SK-N-SH (cell line): ENCODE measurements at regions not wholly inside any gene's neighbourhood (a gene's known extent, or its start where the extent isn't known, plus 50 kb on each side); places are given as distances from the start of the nearest gene placed in this dataset.

Experiments used
- CTCF ChIA-PET: fragments of 300-600, 350-600 bp; formaldehyde crosslinking; extraction: SDS; loops from one replicate; lab custom pipeline; 2021; lab: Yijun Ruan, JAX
- POLR2A ChIA-PET: fragments of 350-600 bp; sonication (Branson Sonifier 250); formaldehyde crosslinking; extraction: SDS; loops from one replicate; lab custom pipeline; 2020; ENCODE audit warnings: antibody characterized with exemption, inconsistent platforms; lab: Yijun Ruan, JAX
- DNase-seq: peaks from one replicate; pipeline ENCODE4 v3.0.0; 2012
- H2AFZ ChIP-seq: fragments of 200-600 bp; sonication (generic); 2 replicates; pipeline ENCODE4 v1.8.1; 2016; ENCODE audit warnings: antibody characterized with exemption, mild to moderate bottlenecking, low read depth
- H3F3A ChIP-seq: fragments of 200-600 bp; sonication (generic); replicated peaks from 2 replicates; pipeline ENCODE3; 2016; ENCODE audit warnings: antibody characterized with exemption, mild to moderate bottlenecking; ENCODE audit not compliant: insufficient read depth
- H3K27ac ChIP-seq, 2 experiments: fragments of 200-500 bp in 1 of 2; fragments of 200-600 bp in 1 of 2; sonication (Bioruptor generic) in 1 of 2; sonication (generic), shearing (Covaris generic) in 1 of 2; 2 replicates each; pipeline versions ENCODE4 v1.5.1 to v1.6.1; 2014 to 2016; ENCODE audit warnings: low read depth in 2 of 2, inconsistent platforms in 1 of 2, low read length in 1 of 2, mild to moderate bottlenecking in 1 of 2, mixed read lengths in 1 of 2
- H3K27me3 ChIP-seq: fragments of 200-600 bp; sonication (generic), shearing (Covaris generic); 2 replicates; pipeline ENCODE4 v1.6.1; 2016; ENCODE audit warnings: mixed run types; ENCODE audit not compliant: insufficient read depth
- H3K36me3 ChIP-seq, 2 experiments: fragments of 200-500 bp in 1 of 2; fragments of 200-600 bp in 1 of 2; sonication (Bioruptor generic) in 1 of 2; sonication (generic) in 1 of 2; replicated peaks in 1 of 2; 2 replicates each; pipeline versions ENCODE3 to v1.5.1; 2014 to 2016; ENCODE audit warnings: low read length in 1 of 2, mild to moderate bottlenecking in 1 of 2; ENCODE audit not compliant: insufficient read depth in 2 of 2, control insufficient read depth in 1 of 2
- H3K4me1 ChIP-seq, 2 experiments: fragments of 200-500 bp in 1 of 2; fragments of 200-600 bp in 1 of 2; sonication (Bioruptor generic) in 1 of 2; sonication (generic), shearing (Covaris generic) in 1 of 2; 2 replicates each; pipeline versions ENCODE4 v1.5.1 to v1.6.1; 2014 to 2016; ENCODE audit warnings: low read depth in 1 of 2, low read length in 1 of 2, mixed run types in 1 of 2; ENCODE audit not compliant: insufficient read depth in 2 of 2, control insufficient read depth in 1 of 2
- H3K4me2 ChIP-seq: fragments of 200-600 bp; sonication (generic), shearing (Covaris generic); 2 replicates; pipeline ENCODE4 v1.6.1; 2017; ENCODE audit warnings: mixed run types
- H3K4me3 ChIP-seq, 2 experiments: fragments of 200-500 bp in 1 of 2; fragments of 200-600 bp in 1 of 2; sonication (Bioruptor generic) in 1 of 2; sonication (generic), shearing (Covaris generic) in 1 of 2; 2 replicates each; pipeline versions ENCODE4 v1.5.1 to v1.8.1; 2014 to 2016; ENCODE audit warnings: low read depth in 2 of 2, inconsistent platforms in 1 of 2, low read length in 1 of 2, mild to moderate bottlenecking in 1 of 2, mixed read lengths in 1 of 2, moderate library complexity in 1 of 2
- H3K79me2 ChIP-seq: fragments of 200-600 bp; sonication (generic); 2 replicates; pipeline ENCODE4 v1.8.1; 2017; ENCODE audit warnings: mild to moderate bottlenecking; ENCODE audit not compliant: insufficient read depth
- H3K9ac ChIP-seq: fragments of 200-600 bp; sonication (generic); 2 replicates; pipeline ENCODE4 v1.6.1; 2017; ENCODE audit warnings: mixed run types
- H3K9me2 ChIP-seq: fragments of 200-600 bp; sonication (generic); 2 replicates; pipeline ENCODE4 v1.6.1; 2017; ENCODE audit warnings: mixed run types
- H3K9me3 ChIP-seq: fragments of 200-600 bp; sonication (generic); 2 replicates; pipeline ENCODE4 v1.6.1; 2017; ENCODE audit warnings: mixed run types, mild to moderate bottlenecking, moderate library complexity
- H4K20me1 ChIP-seq: fragments of 200-600 bp; sonication (generic); 2 replicates; pipeline ENCODE4 v1.6.1; 2017; ENCODE audit warnings: mild to moderate bottlenecking, mixed run types; ENCODE audit not compliant: insufficient read depth
- CTCF ChIP-seq: fragments of 200-600 bp; sonication (generic); IDR thresholded peaks from 2 replicates; pipeline ENCODE4 v1.6.1; 2017; ENCODE audit warnings: antibody characterized with exemption, mild to moderate bottlenecking, moderate library complexity
- EZH2phosphoT487 ChIP-seq: fragments of 200-600 bp; sonication (generic); IDR thresholded peaks from 2 replicates; pipeline ENCODE4 v1.6.1; 2017; ENCODE audit warnings: low read depth, mixed run types, mild to moderate bottlenecking, antibody characterized with exemption, moderate library complexity, borderline replicate concordance
- FOXM1 ChIP-seq: IDR thresholded peaks from 2 replicates; pipeline ENCODE4 v1.4.0; 2012; ENCODE audit warnings: low read depth, mild to moderate bottlenecking
- GATA2 ChIP-seq: sonication (generic); formaldehyde crosslinking; IDR thresholded peaks from 2 replicates; pipeline ENCODE4 v1.5.0; 2020; ENCODE audit warnings: mild to moderate bottlenecking, missing genetic modification reagents
- JUND ChIP-seq: IDR thresholded peaks from 2 replicates; pipeline ENCODE4 v1.4.0; 2012
- NFIC ChIP-seq: IDR thresholded peaks from 2 replicates; pipeline ENCODE4 v1.4.0; 2012; ENCODE audit warnings: borderline replicate concordance
- NRF1 ChIP-seq: IDR thresholded peaks from 2 replicates; pipeline ENCODE4 v1.6.1; 2012; ENCODE audit warnings: low read depth, mild to moderate bottlenecking, low read length
- RAD21 ChIP-seq: IDR thresholded peaks from 2 replicates; pipeline ENCODE4 v1.6.1; 2012; ENCODE audit warnings: mild to moderate bottlenecking, low read length
- RCOR1 ChIP-seq: fragments of 150-350 bp; IDR thresholded peaks from 2 replicates; pipeline ENCODE4 v1.6.1; 2017; ENCODE audit warnings: antibody characterized with exemption, low read length
- RFX5 ChIP-seq: IDR thresholded peaks from 2 replicates; pipeline ENCODE4 v1.6.1; 2012; ENCODE audit warnings: mild to moderate bottlenecking, improper control_type of control experiment, low read length
- SMC3 ChIP-seq: IDR thresholded peaks from 2 replicates; pipeline ENCODE4 v1.6.1; 2012; ENCODE audit warnings: low read depth, low read length, improper control_type of control experiment
- TCF12 ChIP-seq: IDR thresholded peaks from 2 replicates; pipeline ENCODE4 v1.4.0; 2012
- TEAD4 ChIP-seq: IDR thresholded peaks from 2 replicates; pipeline ENCODE4 v1.4.0; 2012; ENCODE audit warnings: mild to moderate bottlenecking, borderline replicate concordance; ENCODE audit not compliant: insufficient read depth
- USF2 ChIP-seq: fragments of 150-350 bp; IDR thresholded peaks from 2 replicates; pipeline ENCODE4 v1.6.1; 2017; ENCODE audit warnings: antibody characterized with exemption, low read length, low read depth, borderline replicate concordance
- WGBS: methylation state at CpG from one replicate; pipeline ENCODE4 v1.1.6; 2017; ENCODE audit warnings: low lambda C conversion rate; 5-methylcytosine and 5-hydroxymethylcytosine counted together
- TF ChIP-seq, protein P1 (sequence below): IDR thresholded peaks from 2 replicates; pipeline ENCODE4 v1.6.1; 2012; ENCODE audit warnings: mild to moderate bottlenecking, low read depth, low read length, moderate library complexity
- TF ChIP-seq, protein P2 (sequence below): IDR thresholded peaks from 2 replicates; pipeline ENCODE4; 2012

DNA sequence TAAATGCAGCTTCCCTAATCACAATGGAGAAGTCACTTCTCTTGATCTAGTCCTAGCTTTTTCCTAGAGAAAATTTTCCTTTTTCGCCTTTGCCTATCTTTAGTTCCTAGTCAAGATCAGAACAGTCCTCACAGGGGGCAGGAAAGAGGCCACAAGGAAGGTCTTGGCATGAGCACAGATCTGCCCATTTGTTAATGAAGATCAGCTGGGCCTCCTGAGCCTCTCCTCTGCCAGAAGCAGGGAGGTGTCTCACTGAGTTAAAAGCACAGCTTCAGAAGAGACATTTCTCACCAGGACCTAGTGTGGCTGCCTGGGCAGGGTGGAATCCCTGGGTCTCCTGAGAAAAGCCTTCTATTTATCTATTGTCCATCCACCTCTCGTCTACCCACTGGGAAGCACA, 357.8 kb downstream of the TMEM38B start:
- Histone ChIP-seq H3K4me1 (peaks cover 0 to 12% of the 10 kb centered on the region in 2 experiments; a peak in 2 of 4 replicates), H3K79me2 (no peaks in the 10 kb centered on the region), H3K36me3 (no peaks in the 10 kb centered on the region), H3F3A (no peaks in the 10 kb centered on the region), H3K9ac (no peak overlapping the region), H2AFZ (no peak overlapping the region), H4K20me1 (no peaks in the 10 kb centered on the region), H3K9me3 (no peaks in the 10 kb centered on the region), H3K9me2 (no peaks in the 10 kb centered on the region), H3K4me2 (no peak overlapping the region), H3K27ac (peak overlapping the region in 1 of 2 experiments; percentile 89; a peak in 2 of 4 replicates), H3K4me3 (no peak overlapping the region), H3K27me3 (no peaks in the 10 kb centered on the region)
- ChIA-PET CTCF (interaction anchor here (0.9 to 1.5 kb wide), 3 partner anchors 11 to 233 kb away, joined by 3 to 4 read pairs (median 3); no protein-coding TSS in a partner anchor), POLR2A (interaction anchor here (1.1 kb wide), 1 partner anchor 73 kb away, joined by 9 read pairs; no protein-coding TSS in a partner anchor)
- TF ChIP-seq, protein P1, sequence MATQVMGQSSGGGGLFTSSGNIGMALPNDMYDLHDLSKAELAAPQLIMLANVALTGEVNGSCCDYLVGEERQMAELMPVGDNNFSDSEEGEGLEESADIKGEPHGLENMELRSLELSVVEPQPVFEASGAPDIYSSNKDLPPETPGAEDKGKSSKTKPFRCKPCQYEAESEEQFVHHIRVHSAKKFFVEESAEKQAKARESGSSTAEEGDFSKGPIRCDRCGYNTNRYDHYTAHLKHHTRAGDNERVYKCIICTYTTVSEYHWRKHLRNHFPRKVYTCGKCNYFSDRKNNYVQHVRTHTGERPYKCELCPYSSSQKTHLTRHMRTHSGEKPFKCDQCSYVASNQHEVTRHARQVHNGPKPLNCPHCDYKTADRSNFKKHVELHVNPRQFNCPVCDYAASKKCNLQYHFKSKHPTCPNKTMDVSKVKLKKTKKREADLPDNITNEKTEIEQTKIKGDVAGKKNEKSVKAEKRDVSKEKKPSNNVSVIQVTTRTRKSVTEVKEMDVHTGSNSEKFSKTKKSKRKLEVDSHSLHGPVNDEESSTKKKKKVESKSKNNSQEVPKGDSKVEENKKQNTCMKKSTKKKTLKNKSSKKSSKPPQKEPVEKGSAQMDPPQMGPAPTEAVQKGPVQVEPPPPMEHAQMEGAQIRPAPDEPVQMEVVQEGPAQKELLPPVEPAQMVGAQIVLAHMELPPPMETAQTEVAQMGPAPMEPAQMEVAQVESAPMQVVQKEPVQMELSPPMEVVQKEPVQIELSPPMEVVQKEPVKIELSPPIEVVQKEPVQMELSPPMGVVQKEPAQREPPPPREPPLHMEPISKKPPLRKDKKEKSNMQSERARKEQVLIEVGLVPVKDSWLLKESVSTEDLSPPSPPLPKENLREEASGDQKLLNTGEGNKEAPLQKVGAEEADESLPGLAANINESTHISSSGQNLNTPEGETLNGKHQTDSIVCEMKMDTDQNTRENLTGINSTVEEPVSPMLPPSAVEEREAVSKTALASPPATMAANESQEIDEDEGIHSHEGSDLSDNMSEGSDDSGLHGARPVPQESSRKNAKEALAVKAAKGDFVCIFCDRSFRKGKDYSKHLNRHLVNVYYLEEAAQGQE, result no peak
- TF ChIP-seq FOXM1 (no peak), RFX5 (no peak), RAD21 (no peak), CTCF (no peak), TEAD4 (no peak), TCF12 (no peak), SMC3 (no peak), EZH2phosphoT487 (no peak), NFIC (no peak), GATA2 (no peak), NRF1 (no peak), USF2 (no peak), RCOR1 (no peak), JUND (no peak)
- TF ChIP-seq, protein P2, sequence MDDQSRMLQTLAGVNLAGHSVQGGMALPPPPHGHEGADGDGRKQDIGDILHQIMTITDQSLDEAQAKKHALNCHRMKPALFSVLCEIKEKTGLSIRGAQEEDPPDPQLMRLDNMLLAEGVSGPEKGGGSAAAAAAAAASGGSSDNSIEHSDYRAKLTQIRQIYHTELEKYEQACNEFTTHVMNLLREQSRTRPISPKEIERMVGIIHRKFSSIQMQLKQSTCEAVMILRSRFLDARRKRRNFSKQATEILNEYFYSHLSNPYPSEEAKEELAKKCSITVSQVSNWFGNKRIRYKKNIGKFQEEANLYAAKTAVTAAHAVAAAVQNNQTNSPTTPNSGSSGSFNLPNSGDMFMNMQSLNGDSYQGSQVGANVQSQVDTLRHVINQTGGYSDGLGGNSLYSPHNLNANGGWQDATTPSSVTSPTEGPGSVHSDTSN, result no peak
- peak; percentile 22 for DNase-seq
- 26% methylated on average over 2 of the region's 2 CpGs for WGBS
